NT2/D1 (cell line): ENCODE measurements at regions not wholly inside any gene's neighbourhood (a gene's known extent, or its start where the extent isn't known, plus 50 kb on each side); places are given as distances from the start of the nearest gene placed in this dataset.

Experiments used
- DNase-seq: peaks from one replicate; pipeline ENCODE4 v3.0.0-alpha.2; 2011; ENCODE audit warnings: low read depth, low spot score
- H3K27me3 ChIP-seq: 2 replicates; pipeline ENCODE4 v1.6.0; 2011; ENCODE audit warnings: mild to moderate bottlenecking; ENCODE audit not compliant: insufficient read length, insufficient read depth
- H3K36me3 ChIP-seq: 2 replicates; pipeline ENCODE4 v1.6.1; 2011; ENCODE audit warnings: mild to moderate bottlenecking, low read length, mixed read lengths; ENCODE audit not compliant: insufficient read depth, insufficient read length
- H3K4me1 ChIP-seq: 2 replicates; pipeline ENCODE4 v1.5.1; 2011; ENCODE audit not compliant: insufficient read depth, insufficient read length
- H3K4me3 ChIP-seq: 2 replicates; pipeline ENCODE4 v1.5.1; 2011; ENCODE audit warnings: low read depth; ENCODE audit not compliant: insufficient read length
- H3K9ac ChIP-seq: 2 replicates; pipeline ENCODE4 v1.6.0; 2011; ENCODE audit warnings: low read depth; ENCODE audit not compliant: insufficient read length
- H3K9me3 ChIP-seq: 2 replicates; pipeline ENCODE4 v1.5.1; 2011; ENCODE audit warnings: mild to moderate bottlenecking, low read length; ENCODE audit not compliant: insufficient read depth
- SUZ12 ChIP-seq: IDR thresholded peaks from 2 replicates; pipeline ENCODE4 v1.6.1; 2011; ENCODE audit not compliant: insufficient read length, insufficient read depth; ENCODE audit errors: extremely low read depth
- YY1 ChIP-seq: IDR thresholded peaks from 2 replicates; pipeline ENCODE4 v1.6.1; 2011; ENCODE audit not compliant: insufficient read length, insufficient read depth
- ZNF274 ChIP-seq: IDR thresholded peaks from 2 replicates; pipeline ENCODE4 v1.6.1; 2011; ENCODE audit warnings: mild to moderate bottlenecking, low read depth, low read length

GRCh38 chr2:419687-420317, 131.9 kb upstream of the ALKAL2 start:
- Histone ChIP-seq H3K4me1 (no peaks in the 10 kb centered on the region), H3K9me3 (no peaks in the 10 kb centered on the region), H3K27me3 (no peaks in the 10 kb centered on the region), H3K36me3 (no peaks in the 10 kb centered on the region), H3K9ac (no peak overlapping the region), H3K4me3 (no peak overlapping the region)
- no peak for DNase-seq
- no peak for TF ChIP-seq SUZ12
- TF ChIP-seq YY1: no peak
- no peak for TF ChIP-seq ZNF274

DNA sequence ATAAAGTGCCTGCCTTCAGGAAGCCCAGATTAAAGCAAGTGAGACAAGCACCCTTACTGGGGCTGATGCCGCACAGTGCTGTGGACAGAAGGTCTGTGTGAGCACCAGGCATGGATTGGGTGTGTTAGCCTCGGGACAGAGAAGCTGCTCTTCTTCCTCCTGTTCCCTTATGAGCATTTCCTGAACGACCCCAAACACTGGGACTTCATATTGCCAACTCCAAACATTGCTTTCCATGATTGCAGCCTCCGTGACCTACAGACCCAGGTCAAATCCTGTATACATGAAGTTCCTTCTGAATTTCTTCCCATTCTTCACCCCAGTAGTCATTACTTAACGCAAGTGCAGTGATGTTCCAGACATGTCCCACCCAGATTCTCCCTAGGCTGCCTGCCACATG, 129.8 kb upstream of the ALKAL2 start:
- TF ChIP-seq SUZ12 (no peak), YY1 (no peak), ZNF274 (no peak)
- H3K9ac ChIP-seq: no peak overlapping the region
- no peaks in the 10 kb centered on the region for H3K27me3 ChIP-seq
- H3K9me3 ChIP-seq: no peaks in the 10 kb centered on the region
- H3K36me3 ChIP-seq: no peaks in the 10 kb centered on the region
- no peak for DNase-seq
- H3K4me3 ChIP-seq: no peak overlapping the region
- no peaks in the 10 kb centered on the region for H3K4me1 ChIP-seq

- H3K27me3 ChIP-seq: no peaks in the 10 kb centered on the region
- no peak for DNase-seq
Observed at GRCh38 chr2:417006-417405, 129.1 kb upstream of the ALKAL2 start.

GRCh38 chr2:415986-416610, 128.2 kb upstream of the ALKAL2 start:
- H3K27me3 ChIP-seq: no peaks in the 10 kb centered on the region
- no peak overlapping the region for H3K4me3 ChIP-seq
- TF ChIP-seq ZNF274 (no peak), SUZ12 (no peak), YY1 (no peak)
- DNase-seq: no peak
- no peaks in the 10 kb centered on the region for H3K36me3 ChIP-seq
- no peaks in the 10 kb centered on the region for H3K9me3 ChIP-seq
- H3K9ac ChIP-seq: no peak overlapping the region
- H3K4me1 ChIP-seq: no peaks in the 10 kb centered on the region

More at GRCh38 chr2:417006-417405, 129.1 kb upstream of the ALKAL2 start:
- no peaks in the 10 kb centered on the region for H3K4me1 ChIP-seq
- TF ChIP-seq SUZ12: no peak
- no peak for TF ChIP-seq YY1
- TF ChIP-seq ZNF274: no peak
- H3K4me3 ChIP-seq: no peak overlapping the region
- H3K9ac ChIP-seq: no peak overlapping the region
- no peaks in the 10 kb centered on the region for H3K9me3 ChIP-seq
- H3K36me3 ChIP-seq: no peaks in the 10 kb centered on the region

DNA sequence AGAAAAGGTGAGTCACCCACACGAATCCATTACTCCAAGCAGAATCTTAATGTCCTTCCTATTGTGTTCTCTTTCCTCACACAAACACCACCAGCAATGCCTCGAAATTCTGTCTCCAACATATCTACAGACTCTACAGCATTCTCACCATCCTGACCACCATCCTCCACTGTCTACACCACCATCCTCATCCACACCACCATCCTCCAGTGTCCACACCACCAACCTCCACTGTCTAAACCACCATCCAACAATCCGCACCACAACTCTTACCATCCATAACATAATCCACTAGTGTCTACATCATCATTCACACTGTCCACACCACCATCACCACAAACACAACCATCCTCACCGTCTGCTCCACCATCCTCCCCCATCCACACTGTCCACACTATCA, 121.6 kb upstream of the ALKAL2 start:
- H3K9me3 ChIP-seq: no peaks in the 10 kb centered on the region
- H3K4me1 ChIP-seq: no peaks in the 10 kb centered on the region
- no peak overlapping the region for H3K9ac ChIP-seq
- no peak for TF ChIP-seq ZNF274
- no peak for TF ChIP-seq YY1
- no peak for TF ChIP-seq SUZ12
- no peaks in the 10 kb centered on the region for H3K36me3 ChIP-seq
- H3K27me3 ChIP-seq: no peaks in the 10 kb centered on the region
- no peak for DNase-seq
- no peak overlapping the region for H3K4me3 ChIP-seq

DNA sequence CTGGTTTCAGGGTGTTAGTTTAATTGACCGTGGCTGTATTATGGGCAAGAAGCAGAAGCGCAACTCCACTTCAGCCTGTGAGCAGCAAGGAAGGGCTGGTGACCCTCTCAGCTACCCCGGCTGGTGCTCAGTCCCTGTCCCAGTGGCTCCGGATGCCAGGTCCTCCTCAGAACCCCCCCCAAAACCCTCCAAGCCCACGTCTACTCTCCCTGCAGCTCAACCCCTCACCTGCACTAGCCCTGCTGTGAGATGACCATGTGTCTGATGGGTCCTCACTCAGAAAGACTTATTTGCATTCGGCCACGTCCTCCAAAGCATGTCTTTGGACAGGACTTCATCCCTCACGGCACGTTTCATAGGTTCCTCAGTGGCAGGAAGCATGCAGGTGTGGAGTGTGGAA, 119.7 kb upstream of the ALKAL2 start:
- H3K4me3 ChIP-seq: no peak overlapping the region
- TF ChIP-seq SUZ12 (no peak), YY1 (no peak), ZNF274 (no peak)
- DNase-seq: no peak

GRCh38 chr2:406876-407275, 119.0 kb upstream of the ALKAL2 start:
- no peak overlapping the region for H3K9ac ChIP-seq
- H3K27me3 ChIP-seq: no peaks in the 10 kb centered on the region
- no peaks in the 10 kb centered on the region; the same call in 1 of the 2 replicates for H3K9me3 ChIP-seq
- H3K4me1 ChIP-seq: no peaks in the 10 kb centered on the region
- no peak for DNase-seq
- TF ChIP-seq YY1 (no peak), SUZ12 (no peak), ZNF274 (no peak)
- H3K4me3 ChIP-seq: no peak overlapping the region
- no peaks in the 10 kb centered on the region for H3K36me3 ChIP-seq

More for the DNA sequence above, 119.7 kb upstream of the ALKAL2 start:
- Histone ChIP-seq H3K27me3 (no peaks in the 10 kb centered on the region), H3K9me3 (no peaks in the 10 kb centered on the region; the same call in 1 of the 2 replicates), H3K9ac (no peak overlapping the region), H3K36me3 (no peaks in the 10 kb centered on the region), H3K4me1 (no peaks in the 10 kb centered on the region)
